HUES64 (cell line): ENCODE measurements at regions not wholly inside any gene's neighbourhood (a gene's known extent, or its start where the extent isn't known, plus 50 kb on each side); places are given as distances from the start of the nearest gene placed in this dataset.

Experiments
- H3K27ac ChIP-seq: 2 replicates; pipeline ENCODE4 v1.7.0; 2013; ENCODE audit warnings: low read depth, low read length, inconsistent platforms
- H3K27me3 ChIP-seq: 2 replicates; pipeline ENCODE4 v1.6.1; 2013; ENCODE audit warnings: mild to moderate bottlenecking, low read length; ENCODE audit not compliant: insufficient read depth
- H3K36me3 ChIP-seq: 2 replicates; pipeline ENCODE4 v1.6.1; 2013; ENCODE audit warnings: mild to moderate bottlenecking, low read length; ENCODE audit not compliant: insufficient read depth
- H3K4me1 ChIP-seq: 2 replicates; pipeline ENCODE4 v1.6.1; 2013; ENCODE audit warnings: mild to moderate bottlenecking, low read length, moderate library complexity; ENCODE audit not compliant: insufficient read depth
- H3K4me3 ChIP-seq: 2 replicates; pipeline ENCODE4 v1.5.1; 2013; ENCODE audit warnings: mild to moderate bottlenecking, low read length, moderate library complexity
- H3K9ac ChIP-seq: 2 replicates; pipeline ENCODE4 v1.6.1; 2013; ENCODE audit warnings: mild to moderate bottlenecking, low read depth, low read length
- H3K9me3 ChIP-seq: 2 replicates; pipeline ENCODE4 v1.6.1; 2013; ENCODE audit warnings: low read depth, low read length; ENCODE audit not compliant: insufficient read depth
- WGBS: fragments of 150-250, 120-280 bp; methylation state at CpG from one replicate; pipeline ENCODE4 v1.1.7; 2013; ENCODE audit warnings: missing lambda C conversion rate; 5-methylcytosine and 5-hydroxymethylcytosine counted together

DNA sequence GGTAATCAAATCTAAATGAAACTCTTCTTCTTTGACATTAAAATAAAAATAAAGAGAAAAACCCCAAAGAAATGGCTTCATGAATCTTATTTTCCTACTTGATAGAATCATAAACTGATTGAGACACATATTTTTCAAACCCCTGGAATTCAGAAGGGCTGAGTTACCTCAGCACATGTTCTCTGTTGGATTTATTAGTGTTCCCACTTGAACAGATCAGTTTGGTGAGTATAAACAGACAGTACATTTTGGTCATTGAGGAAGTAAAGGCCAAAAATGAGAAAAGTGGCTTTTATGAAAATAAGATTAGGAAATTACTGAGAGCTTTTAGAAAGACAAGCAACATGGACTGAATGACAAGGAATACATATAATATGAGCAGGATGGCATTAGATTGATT is 620.4 kb downstream of the ANKRD50 start:
- H3K36me3 ChIP-seq = no peaks in the 10 kb centered on the region
- H3K9me3 ChIP-seq = no peaks in the 10 kb centered on the region
- H3K9ac ChIP-seq = no peak overlapping the region
- no peaks in the 10 kb centered on the region; the same call in 1 of the 2 replicates for H3K4me1 ChIP-seq
- H3K27ac ChIP-seq = no peak overlapping the region
- no peaks in the 10 kb centered on the region for H3K27me3 ChIP-seq
- H3K4me3 ChIP-seq = no peak overlapping the region

DNA sequence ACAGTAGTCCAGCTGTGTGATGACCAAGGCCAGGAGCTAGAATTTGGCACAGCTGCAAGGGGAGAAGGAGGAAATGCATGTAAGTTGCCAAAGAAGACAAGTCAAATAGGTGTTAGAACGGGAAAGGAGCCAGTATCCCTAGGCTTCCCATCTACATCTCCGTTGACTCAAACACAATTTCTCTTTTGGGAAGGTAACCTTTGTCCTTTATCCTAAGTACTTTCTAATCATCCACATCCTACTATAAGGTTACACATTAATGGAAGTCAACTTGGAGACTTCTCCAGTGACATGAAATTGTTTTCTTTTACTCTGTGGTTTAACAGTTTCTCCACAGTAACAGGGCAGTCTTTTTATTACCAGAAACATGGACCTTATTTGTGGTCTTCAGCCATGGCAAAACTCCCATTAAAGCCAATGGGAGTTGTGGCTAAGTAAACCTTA is 620.0 kb downstream of the ANKRD50 start:
- Histone ChIP-seq H3K4me3 (no peak overlapping the region), H3K9me3 (no peaks in the 10 kb centered on the region), H3K27me3 (no peaks in the 10 kb centered on the region), H3K4me1 (no peaks in the 10 kb centered on the region; the same call in 1 of the 2 replicates), H3K9ac (no peak overlapping the region), H3K36me3 (no peaks in the 10 kb centered on the region), H3K27ac (no peak overlapping the region)
- WGBS = 88% methylated on average over 2 of the region's 2 CpGs

DNA sequence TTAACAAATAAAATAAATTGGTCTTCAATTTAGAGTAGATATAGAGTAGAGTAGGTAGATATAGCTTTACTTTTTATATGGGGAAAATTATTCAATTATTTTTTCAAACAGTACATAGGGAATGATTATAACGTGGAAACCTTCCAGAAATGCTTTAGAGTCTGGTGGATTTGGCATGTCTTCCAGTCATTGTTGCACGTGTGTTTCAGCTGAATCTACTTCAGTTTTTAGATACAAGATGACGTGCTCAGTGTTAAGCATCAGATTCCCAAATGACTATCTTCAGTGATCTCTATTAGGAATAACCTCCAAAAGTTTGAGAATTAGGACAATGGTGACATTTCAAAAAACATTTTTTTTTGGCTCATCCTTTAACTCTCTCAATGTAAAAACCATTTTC is 616.9 kb downstream of the ANKRD50 start:
- WGBS = 98% methylated on average over 3 of the region's 3 CpGs
- Histone ChIP-seq H3K9ac (no peak overlapping the region), H3K36me3 (no peaks in the 10 kb centered on the region), H3K27ac (no peak overlapping the region), H3K27me3 (no peaks in the 10 kb centered on the region), H3K4me1 (no peaks in the 10 kb centered on the region; the same call in 1 of the 2 replicates), H3K9me3 (no peaks in the 10 kb centered on the region), H3K4me3 (no peak overlapping the region)

DNA sequence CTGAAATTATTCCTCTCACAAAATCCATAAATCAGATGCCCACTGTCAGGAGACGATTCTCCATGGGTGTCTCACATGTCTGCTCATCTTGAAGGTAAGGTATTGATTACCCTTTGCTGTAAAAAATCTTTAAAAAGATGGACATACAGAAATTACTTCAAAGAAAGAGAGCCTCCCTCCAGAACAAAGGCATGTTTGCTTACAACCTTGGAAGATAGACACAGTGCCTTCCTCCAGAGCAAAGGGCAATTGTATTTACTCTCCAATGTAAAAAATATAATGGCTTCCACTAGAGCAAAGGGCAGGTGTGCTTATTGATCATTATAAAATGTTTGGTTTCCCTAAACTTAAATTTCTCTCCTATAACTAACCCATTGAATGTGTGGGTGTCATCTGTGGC is 616.2 kb downstream of the ANKRD50 start:
- no peaks in the 10 kb centered on the region for H3K36me3 ChIP-seq
- H3K27me3 ChIP-seq = no peaks in the 10 kb centered on the region
- H3K27ac ChIP-seq = no peak overlapping the region
- no peak overlapping the region for H3K4me3 ChIP-seq
- no peaks in the 10 kb centered on the region for H3K9me3 ChIP-seq
- WGBS = 90% methylated on average over 1 of the region's 1 CpG
- no peak overlapping the region for H3K9ac ChIP-seq
- no peaks in the 10 kb centered on the region for H3K4me1 ChIP-seq

DNA sequence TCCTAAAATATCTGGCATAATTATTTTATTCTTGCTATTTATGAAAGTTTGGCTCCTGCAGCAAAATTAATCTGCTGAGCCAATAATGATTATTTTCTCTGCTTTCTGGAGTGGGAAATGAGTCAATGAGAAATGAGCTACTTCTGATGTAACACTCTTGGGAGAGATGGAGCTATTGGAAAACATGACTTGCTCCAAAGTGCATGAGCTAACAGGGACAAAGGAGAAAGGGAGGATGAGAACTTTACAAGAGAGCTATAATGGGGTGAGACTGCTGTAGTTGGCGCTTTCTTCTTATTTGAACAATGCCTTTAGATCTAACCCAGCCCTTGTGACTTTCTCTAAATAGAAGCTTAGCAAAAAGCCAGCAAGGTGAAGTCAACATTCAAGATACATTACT is 615.1 kb downstream of the ANKRD50 start:
- H3K9me3 ChIP-seq = no peaks in the 10 kb centered on the region
- no peak overlapping the region for H3K27ac ChIP-seq
- no peaks in the 10 kb centered on the region for H3K27me3 ChIP-seq
- no peak overlapping the region for H3K9ac ChIP-seq
- 93% methylated on average over 1 of the region's 1 CpG for WGBS
- H3K4me1 ChIP-seq = no peaks in the 10 kb centered on the region
- no peaks in the 10 kb centered on the region for H3K36me3 ChIP-seq
- H3K4me3 ChIP-seq = no peak overlapping the region

DNA sequence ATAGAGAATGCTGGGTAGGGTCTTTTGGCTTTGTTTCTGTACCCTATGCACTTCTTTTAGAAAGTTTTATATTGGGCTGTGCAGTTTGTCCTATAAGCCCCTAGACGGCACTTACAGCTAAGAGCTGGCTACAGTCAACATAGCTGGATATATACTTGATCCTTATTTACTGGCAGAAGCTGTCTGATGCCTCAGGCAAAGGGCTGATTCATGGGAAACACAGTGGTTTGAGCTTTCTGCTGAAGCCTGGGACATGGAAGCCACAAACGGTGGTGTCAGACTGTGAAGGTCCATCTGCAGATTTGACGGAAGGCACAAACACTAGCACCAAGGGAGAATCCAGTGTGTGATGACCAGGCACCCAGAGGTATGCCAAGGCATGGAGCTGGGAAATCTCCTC is 608.4 kb downstream of the ANKRD50 start:
- Histone ChIP-seq H3K36me3 (no peaks in the 10 kb centered on the region), H3K9me3 (no peaks in the 10 kb centered on the region), H3K9ac (no peak overlapping the region), H3K27ac (no peak overlapping the region), H3K4me1 (no peaks in the 10 kb centered on the region), H3K27me3 (no peaks in the 10 kb centered on the region), H3K4me3 (no peak overlapping the region)
- WGBS = 96% methylated on average over 3 of the region's 3 CpGs

DNA sequence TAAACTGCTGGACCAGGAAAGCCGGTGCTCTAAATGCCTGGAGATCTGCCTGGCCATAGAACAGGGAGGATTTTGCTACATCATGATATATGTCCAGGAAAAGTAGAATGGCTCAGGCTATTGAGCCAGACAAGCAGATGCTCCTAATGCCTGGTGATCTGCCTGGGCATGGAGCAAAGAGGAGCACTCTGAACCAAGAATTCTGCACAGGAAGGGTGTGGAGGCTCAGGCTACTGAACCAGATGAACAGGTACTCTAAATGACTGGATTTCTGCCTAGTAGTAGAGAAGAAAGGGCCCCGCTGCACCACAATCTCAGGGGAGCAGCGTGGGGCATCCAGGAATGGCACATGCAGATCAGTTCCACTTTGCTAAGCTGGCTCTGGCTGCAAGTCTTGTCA is 607.9 kb downstream of the ANKRD50 start:
- Histone ChIP-seq H3K9ac (no peak overlapping the region), H3K9me3 (no peaks in the 10 kb centered on the region), H3K4me1 (no peaks in the 10 kb centered on the region), H3K27me3 (no peaks in the 10 kb centered on the region), H3K36me3 (no peaks in the 10 kb centered on the region), H3K4me3 (no peak overlapping the region), H3K27ac (no peak overlapping the region)
- 97% methylated on average over 3 of the region's 3 CpGs for WGBS

DNA sequence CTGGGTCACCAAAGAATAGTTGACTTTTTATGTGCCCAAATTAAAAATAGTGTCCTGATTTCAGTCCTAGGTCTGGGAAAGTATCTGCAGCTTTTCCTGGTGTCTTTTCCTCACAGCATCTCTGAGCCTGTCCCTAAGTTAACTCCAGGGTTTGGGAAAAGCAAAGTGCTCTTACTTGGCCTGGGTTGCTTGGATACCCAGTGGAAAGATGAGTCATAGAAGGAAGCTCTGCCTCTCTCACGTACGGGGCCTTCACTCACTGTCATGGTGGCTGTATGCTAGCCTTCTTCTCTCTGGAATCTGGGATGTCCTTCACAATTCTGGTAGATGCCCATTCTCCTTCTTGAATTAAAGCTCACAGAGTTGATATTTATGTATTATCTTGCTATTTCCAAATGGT is 607.3 kb downstream of the ANKRD50 start:
- no peak overlapping the region for H3K27ac ChIP-seq
- no peaks in the 10 kb centered on the region for H3K9me3 ChIP-seq
- no peaks in the 10 kb centered on the region for H3K4me1 ChIP-seq
- no peak overlapping the region for H3K4me3 ChIP-seq
- H3K27me3 ChIP-seq = no peaks in the 10 kb centered on the region
- no peaks in the 10 kb centered on the region for H3K36me3 ChIP-seq
- 78% methylated on average over 2 of the region's 2 CpGs for WGBS
- no peak overlapping the region for H3K9ac ChIP-seq

DNA sequence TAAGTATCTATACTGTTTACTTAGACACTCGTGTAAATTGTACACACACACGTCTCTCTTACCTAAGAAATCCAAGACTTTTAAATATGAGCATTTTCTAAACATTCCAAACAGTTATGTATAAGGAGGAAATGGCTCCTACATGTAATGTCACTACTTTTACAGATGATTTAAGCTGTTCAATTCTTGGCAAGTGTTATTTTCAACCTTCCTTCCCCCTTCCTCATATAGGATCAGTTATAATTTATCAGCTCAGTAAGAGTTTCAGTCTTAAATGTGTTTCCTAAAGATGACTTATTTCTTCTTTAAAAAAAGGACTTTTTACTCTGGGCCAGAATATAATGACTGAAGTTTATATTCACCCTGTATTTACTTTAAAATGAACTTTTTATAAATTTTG is 601.1 kb downstream of the ANKRD50 start:
- H3K36me3 ChIP-seq = no peaks in the 10 kb centered on the region
- no peak overlapping the region for H3K9ac ChIP-seq
- no CpG with 5 or more reads among the region's 2 CpGs for WGBS
- H3K27ac ChIP-seq = no peak overlapping the region
- H3K4me3 ChIP-seq = no peak overlapping the region
- no peaks in the 10 kb centered on the region for H3K4me1 ChIP-seq
- H3K9me3 ChIP-seq = no peaks in the 10 kb centered on the region
- H3K27me3 ChIP-seq = no peaks in the 10 kb centered on the region

DNA sequence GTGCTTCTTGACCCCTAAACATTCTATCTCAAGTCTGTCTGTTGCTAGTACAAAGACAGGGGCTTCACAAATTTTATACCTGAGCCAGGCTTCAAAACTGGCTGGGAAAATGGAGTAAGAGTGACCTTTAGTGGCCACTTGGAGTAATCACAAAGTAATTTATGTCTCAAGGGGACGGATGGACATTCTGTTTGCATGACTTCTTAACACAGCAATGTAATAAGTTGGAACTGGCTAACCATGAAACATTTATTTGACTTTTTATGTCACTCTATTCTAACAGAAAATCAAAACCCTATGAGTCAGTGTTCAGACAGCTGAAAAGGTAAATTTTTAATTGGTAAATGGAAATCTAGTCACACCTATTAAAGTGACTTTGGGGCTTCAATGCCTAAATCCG is 600.6 kb downstream of the ANKRD50 start:
- H3K4me1 ChIP-seq = no peaks in the 10 kb centered on the region
- no peaks in the 10 kb centered on the region for H3K27me3 ChIP-seq
- WGBS = 57% methylated on average over 2 of the region's 2 CpGs
- H3K27ac ChIP-seq = no peak overlapping the region
- H3K4me3 ChIP-seq = no peak overlapping the region
- H3K9me3 ChIP-seq = no peaks in the 10 kb centered on the region
- H3K9ac ChIP-seq = no peak overlapping the region
- H3K36me3 ChIP-seq = no peaks in the 10 kb centered on the region

DNA sequence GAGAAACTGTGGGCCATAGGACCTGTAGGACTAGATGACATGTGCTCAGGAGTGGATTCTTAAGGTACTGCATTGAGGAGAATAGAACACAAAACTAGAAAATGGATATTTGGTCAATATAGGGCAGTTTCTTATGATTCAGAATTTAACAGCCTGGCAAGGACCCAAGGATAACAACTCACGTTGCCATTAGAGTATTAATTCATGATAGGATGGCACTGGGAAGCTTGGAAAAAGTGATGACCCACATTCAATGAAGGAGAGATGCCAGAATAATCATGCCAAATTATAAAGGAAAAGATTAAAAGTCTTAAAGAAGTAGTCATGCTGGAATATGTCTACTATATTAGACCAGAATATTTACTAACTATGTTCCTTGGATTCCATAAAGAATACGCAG is 594.5 kb downstream of the ANKRD50 start:
- H3K9me3 ChIP-seq = no peaks in the 10 kb centered on the region
- H3K4me1 ChIP-seq = no peaks in the 10 kb centered on the region
- 100% methylated on average over 2 of the region's 2 CpGs for WGBS
- H3K4me3 ChIP-seq = no peak overlapping the region
- no peaks in the 10 kb centered on the region for H3K36me3 ChIP-seq
- H3K9ac ChIP-seq = no peak overlapping the region
- H3K27me3 ChIP-seq = no peaks in the 10 kb centered on the region
- no peak overlapping the region for H3K27ac ChIP-seq

DNA sequence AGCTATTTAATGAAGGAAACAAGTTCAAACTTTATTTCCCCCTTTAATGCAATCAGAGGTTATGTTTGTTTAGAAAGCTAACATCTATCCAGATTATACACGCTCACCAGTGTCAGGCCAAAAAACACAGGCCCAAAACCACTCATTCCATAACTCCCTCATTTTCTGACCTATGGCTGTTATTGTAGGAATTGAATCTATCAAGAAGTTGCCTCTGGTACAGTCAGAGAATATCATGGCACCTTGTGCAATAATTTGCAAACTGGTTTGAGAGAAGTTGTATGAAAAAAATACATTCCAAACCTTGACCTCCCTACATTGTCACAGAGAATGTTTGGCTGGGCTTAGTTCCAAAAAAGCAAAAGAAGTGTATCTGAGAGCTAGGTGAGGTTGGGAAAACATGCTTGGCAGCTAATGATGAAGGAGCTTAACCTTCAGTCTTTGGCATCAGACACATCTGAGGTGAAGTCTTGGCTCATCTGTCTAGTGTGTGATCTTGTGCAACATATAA is 591.0 kb downstream of the ANKRD50 start:
- WGBS = no CpG with 5 or more reads among the region's 1 CpG
- H3K9ac ChIP-seq = no peak overlapping the region
- H3K36me3 ChIP-seq = no peaks in the 10 kb centered on the region
- H3K27ac ChIP-seq = no peak overlapping the region
- H3K4me3 ChIP-seq = no peak overlapping the region
- no peaks in the 10 kb centered on the region for H3K27me3 ChIP-seq
- no peaks in the 10 kb centered on the region for H3K4me1 ChIP-seq
- H3K9me3 ChIP-seq = no peaks in the 10 kb centered on the region
